ENCODE measurements at regions not wholly inside any gene's neighbourhood (a gene's known extent, or its start where the extent isn't known, plus 50 kb on each side); places are given as distances from the start of the nearest gene placed in this dataset.

- TF ChIP-seq EZH2 (IDR thresholded peaks at IDR 0.05; ENCODE audit: borderline replicate concordance, control insufficient read depth, low read depth, low read length): no peak
- no peak for TF ChIP-seq USF1 (IDR thresholded peaks at IDR 0.05; ENCODE audit: borderline replicate concordance, extremely low read length, insufficient read depth, low read depth, low read length)
- TF ChIP-seq CTCF (IDR thresholded peaks at IDR 0.05 in 2 of 3, conservative IDR thresholded peaks at IDR 0.05 in 1 of 3; ENCODE audit: control insufficient read depth in 2 of 3, extremely low read depth in 1 of 3, insufficient read depth in 1 of 3, low read depth in 3 of 3, low read length in 3 of 3): no peak
- no peak for TF ChIP-seq CBFB (IDR thresholded peaks at IDR 0.05; ENCODE audit: low read depth)
- no peak for TF ChIP-seq KDM1A (IDR thresholded peaks at IDR 0.05; ENCODE audit: borderline replicate concordance)
- TF ChIP-seq SRF (IDR thresholded peaks at IDR 0.05; ENCODE audit: low read depth in 2 of 2, low read length in 2 of 2): no peak
- no peak for TF ChIP-seq ELK1 (IDR thresholded peaks at IDR 0.05; ENCODE audit: low read depth, low read length)
- no peak for TF ChIP-seq IRF3 (IDR thresholded peaks at IDR 0.05)
- TF ChIP-seq ZBTB4 (CRISPR knock-in tag; IDR thresholded peaks at IDR 0.05): no peak
- TF ChIP-seq BHLHE40 (IDR thresholded peaks at IDR 0.05; ENCODE audit: borderline replicate concordance in 1 of 2, low read depth in 2 of 2, low read length in 1 of 2): no peak
- TF ChIP-seq RAD21 (IDR thresholded peaks at IDR 0.05; ENCODE audit: insufficient read depth, low read depth, low read length): no peak
- no peak for TF ChIP-seq SKIL (IDR thresholded peaks at IDR 0.05; ENCODE audit: low read depth, poor library complexity, severe bottlenecking)
Measured at GRCh38 chr6:121670511-121670910, 235.1 kb downstream of the GJA1 start.

Data from GM12878 (cell line).